ENCODE measurements at regions not wholly inside any gene's neighbourhood (a gene's known extent, or its start where the extent isn't known, plus 50 kb on each side); places are given as distances from the start of the nearest gene placed in this dataset.
"Not testable (repeated sequence)": the region's sequence is repeated elsewhere in the genome, so short reads cannot be mapped to it uniquely, and the experiment has no call there.

- TF ChIP-seq REST (IDR thresholded peaks at IDR 0.05; ENCODE audit: unreplicated experiment) (no peak), ZNF331 (CRISPR knock-in tag; IDR thresholded peaks at IDR 0.05; ENCODE audit: low read depth) (no peak), EZH2 (IDR thresholded peaks at IDR 0.05; ENCODE audit: low read depth, unreplicated experiment) (no peak), NANOG (IDR thresholded peaks at IDR 0.05; ENCODE audit: borderline replicate concordance) (no peak)
These were observed 243.1 kb downstream of the ARL4A start (continued) for GRCh38 chr7:12930534-12930933.

- H3K36me3 Mint-ChIP-seq (ENCODE audit: low read depth); H3K9me2 ChIP-seq (ENCODE audit: insufficient read depth); H3K4me3 Mint-ChIP-seq; ATAC-seq; H3K36me3 ChIP-seq (ENCODE audit: insufficient read depth); H3F3A ChIP-seq (replicated peaks; ENCODE audit: low read depth); H3K79me2 ChIP-seq (replicated peaks; ENCODE audit: insufficient read depth); H3K4me3 ChIP-seq; H4K20me1 ChIP-seq (replicated peaks; ENCODE audit: insufficient read depth); DNase-seq (ENCODE audit: low spot score); H3K27ac ChIP-seq (ENCODE audit: low read depth); H3K4me1 ChIP-seq (ENCODE audit: insufficient read depth); H3K4me2 ChIP-seq; H3K27me3 Mint-ChIP-seq (ENCODE audit: insufficient read depth, low read depth, poor library complexity); H3K27me3 ChIP-seq (ENCODE audit: insufficient read depth); H3K27ac Mint-ChIP-seq; H3K9me3 Mint-ChIP-seq: not testable (repeated sequence)
- peaks cover 12% of the 10 kb centered on the region for H3K4me1 Mint-ChIP-seq
- peak overlapping the region; percentile 64; the same call in 1 of the 2 replicates for H2AFZ ChIP-seq
These were observed 244.0 kb downstream of the ARL4A start for GRCh38 chr7:12931465-12931864.

- Mint-ChIP-seq H3K4me1 (peaks cover 6% of the 10 kb centered on the region; the same call in 2 of the 3 replicates), H3K4me3 (no peak overlapping the region), H3K27ac (no peak overlapping the region), H3K27me3 (ENCODE audit: insufficient read depth, low read depth, poor library complexity) (no peaks in the 10 kb centered on the region), H3K9me3 (peaks cover 38% of the 10 kb centered on the region), H3K36me3 (ENCODE audit: low read depth) (peaks cover 33% of the 10 kb centered on the region)
- no peak overlapping the region for H3K4me2 ChIP-seq
- no peaks in the 10 kb centered on the region for H3K4me1 ChIP-seq (ENCODE audit: insufficient read depth)
- H3K27ac ChIP-seq (ENCODE audit: low read depth) = no peak overlapping the region
- no peaks in the 10 kb centered on the region for H3K27me3 ChIP-seq (ENCODE audit: insufficient read depth)
- no peaks in the 10 kb centered on the region for H3F3A ChIP-seq (replicated peaks; ENCODE audit: low read depth)
- H3K36me3 ChIP-seq (ENCODE audit: insufficient read depth) = 0 out of 2 replicates have a peak, but pooled peaks cover 11% of the 10 kb centered on the region
- no peak overlapping the region for H3K4me3 ChIP-seq
- ATAC-seq (no peak), DNase-seq (ENCODE audit: low spot score) (no peak)
- no peaks in the 10 kb centered on the region for H3K79me2 ChIP-seq (replicated peaks; ENCODE audit: insufficient read depth)
- H2AFZ ChIP-seq = no peak overlapping the region
- H3K9me2 ChIP-seq (ENCODE audit: insufficient read depth) = no peaks in the 10 kb centered on the region
- no peaks in the 10 kb centered on the region for H4K20me1 ChIP-seq (replicated peaks; ENCODE audit: insufficient read depth)
- no peak for TF ChIP-seq STAT1 (IDR thresholded peaks at IDR 0.05; ENCODE audit: unreplicated experiment)
- no peak for TF ChIP-seq ETS1 (IDR thresholded peaks at IDR 0.05)
- TF ChIP-seq ZNF331 (CRISPR knock-in tag; IDR thresholded peaks at IDR 0.05; ENCODE audit: low read depth) = no peak
- no peak for TF ChIP-seq CREB1 (CRISPR knock-in tag; IDR thresholded peaks at IDR 0.05; ENCODE audit: low read depth)
- no peak for TF ChIP-seq CTCF (conservative IDR thresholded peaks at IDR 0.05; ENCODE audit: low read depth in 2 of 2)
- no peak for TF ChIP-seq POLR2AphosphoS5 (IDR thresholded peaks at IDR 0.05; ENCODE audit: low read depth)
These were observed 252.3 kb downstream of the ARL4A start for GRCh38 chr7:12939694-12940093.

Measured in GM23338 (cell line).